ENCODE measurements at regions not wholly inside any gene's neighbourhood (a gene's known extent, or its start where the extent isn't known, plus 50 kb on each side); places are given as distances from the start of the nearest gene placed in this dataset.

- intact Hi-C loops (cut with DNase I): no loop called here
- no peak overlapping the region for H3K9ac ChIP-seq (ENCODE audit: low read length in 3 of 3)
- H3K27ac ChIP-seq (ENCODE audit: low read depth in 2 of 2, low read length in 2 of 2): no peak overlapping the region
- no peaks in the 10 kb centered on the region for H3K36me3 ChIP-seq (ENCODE audit: control insufficient read depth in 2 of 3, insufficient read depth in 3 of 3, low read length in 3 of 3)
- H3K27me3 ChIP-seq (ENCODE audit: control insufficient read depth, insufficient read depth, low read length): no peaks in the 10 kb centered on the region
- TF ChIP-seq CTCF (IDR thresholded peaks at IDR 0.05; ENCODE audit: borderline replicate concordance, extremely low read depth, insufficient read depth): no peak
- DNase-seq (peak in 1 of 5 donors; percentile 89), FAIRE-seq (no peak)
- no peak overlapping the region for H3K4me3 ChIP-seq (ENCODE audit: low read length in 3 of 3)
- no peaks in the 10 kb centered on the region for H3K9me3 ChIP-seq (ENCODE audit: control insufficient read depth in 2 of 3, insufficient read depth in 1 of 3, low read length in 3 of 3)
- peaks cover 0 to 2% (median 0%) of the 10 kb centered on the region in 3 donors for H3K4me1 ChIP-seq (ENCODE audit: control insufficient read depth in 2 of 3, insufficient read depth in 2 of 3, low read depth in 1 of 3, low read length in 3 of 3)
These were observed 522.9 kb downstream of the CDH26 start for GRCh38 chr20:60480950-60481742.

- peaks cover 0 to 2% (median 0%) of the 10 kb centered on the region in 3 donors for H3K4me1 ChIP-seq (ENCODE audit: control insufficient read depth in 2 of 3, insufficient read depth in 2 of 3, low read depth in 1 of 3, low read length in 3 of 3)
- no peak for TF ChIP-seq CTCF (IDR thresholded peaks at IDR 0.05; ENCODE audit: borderline replicate concordance, extremely low read depth, insufficient read depth)
- no peaks in the 10 kb centered on the region for H3K36me3 ChIP-seq (ENCODE audit: control insufficient read depth in 2 of 3, insufficient read depth in 3 of 3, low read length in 3 of 3)
- no peak for DNase-seq
- H3K27ac ChIP-seq (ENCODE audit: low read depth in 2 of 2, low read length in 2 of 2): no peak overlapping the region
- H3K9me3 ChIP-seq (ENCODE audit: control insufficient read depth in 2 of 3, insufficient read depth in 1 of 3, low read length in 3 of 3): no peaks in the 10 kb centered on the region
- FAIRE-seq: no peak
- H3K27me3 ChIP-seq (ENCODE audit: control insufficient read depth, insufficient read depth, low read length): no peaks in the 10 kb centered on the region
- intact Hi-C loops (cut with DNase I): no loop called here
- no peak overlapping the region for H3K4me3 ChIP-seq (ENCODE audit: low read length in 3 of 3)
- no peak overlapping the region for H3K9ac ChIP-seq (ENCODE audit: low read length in 3 of 3)
These were observed 523.5 kb downstream of the CDH26 start for GRCh38 chr20:60481743-60482133.

GRCh38 chr20:60482221-60483008 lies 524.2 kb downstream of the CDH26 start:
- Histone ChIP-seq H3K36me3 (ENCODE audit: control insufficient read depth in 2 of 3, insufficient read depth in 3 of 3, low read length in 3 of 3) (no peaks in the 10 kb centered on the region), H3K9me3 (ENCODE audit: control insufficient read depth in 2 of 3, insufficient read depth in 1 of 3, low read length in 3 of 3) (no peaks in the 10 kb centered on the region), H3K27ac (ENCODE audit: low read depth in 2 of 2, low read length in 2 of 2) (no peak overlapping the region), H3K27me3 (ENCODE audit: control insufficient read depth, insufficient read depth, low read length) (no peaks in the 10 kb centered on the region), H3K4me1 (ENCODE audit: control insufficient read depth in 2 of 3, insufficient read depth in 2 of 3, low read depth in 1 of 3, low read length in 3 of 3) (peaks cover 0 to 2% (median 0%) of the 10 kb centered on the region in 3 donors), H3K9ac (ENCODE audit: low read length in 3 of 3) (no peak overlapping the region), H3K4me3 (ENCODE audit: low read length in 3 of 3) (no peak overlapping the region)
- no peak for TF ChIP-seq CTCF (IDR thresholded peaks at IDR 0.05; ENCODE audit: borderline replicate concordance, extremely low read depth, insufficient read depth)
- FAIRE-seq: no peak
- intact Hi-C loops (cut with DNase I): no loop called here
- peak in 1 of 5 donors; percentile 89 for DNase-seq

Data from kidney (tissue), 13 donors.